ENCODE measurements at regions not wholly inside any gene's neighbourhood (a gene's known extent, or its start where the extent isn't known, plus 50 kb on each side); places are given as distances from the start of the nearest gene placed in this dataset.

- TF ChIP-seq TARDBP (IDR thresholded peaks at IDR 0.05) = no peak
- no peak for TF ChIP-seq FOXM1 (IDR thresholded peaks at IDR 0.05; ENCODE audit: borderline replicate concordance)
- no peak for TF ChIP-seq SUZ12 (IDR thresholded peaks at IDR 0.05)
- TF ChIP-seq ARNT (IDR thresholded peaks at IDR 0.05) = no peak
- no peak for TF ChIP-seq CTBP1 (IDR thresholded peaks at IDR 0.05; ENCODE audit: borderline replicate concordance)
- no peak for TF ChIP-seq BHLHE40 (IDR thresholded peaks at IDR 0.05; ENCODE audit: borderline replicate concordance)
- no peak for TF ChIP-seq PKNOX1 (IDR thresholded peaks at IDR 0.05)
Measured at GRCh38 chr10:54947605-54948004, 146.6 kb upstream of the PCDH15 start.
